NT2/D1 (cell line): ENCODE measurements at regions not wholly inside any gene's neighbourhood (a gene's known extent, or its start where the extent isn't known, plus 50 kb on each side); places are given as distances from the start of the nearest gene placed in this dataset.

Source experiments
- SUZ12 ChIP-seq: IDR thresholded peaks from 2 replicates; pipeline ENCODE4 v1.6.1; 2011; ENCODE audit not compliant: insufficient read length, insufficient read depth; ENCODE audit errors: extremely low read depth
- YY1 ChIP-seq: IDR thresholded peaks from 2 replicates; pipeline ENCODE4 v1.6.1; 2011; ENCODE audit not compliant: insufficient read length, insufficient read depth
- ZNF274 ChIP-seq: IDR thresholded peaks from 2 replicates; pipeline ENCODE4 v1.6.1; 2011; ENCODE audit warnings: mild to moderate bottlenecking, low read depth, low read length

- TF ChIP-seq YY1 (no peak), SUZ12 (no peak), ZNF274 (no peak)
Measured at GRCh38 chr16:51869176-51869575, 677.8 kb downstream of the TOX3 start.
